ENCODE measurements at regions not wholly inside any gene's neighbourhood (a gene's known extent, or its start where the extent isn't known, plus 50 kb on each side); places are given as distances from the start of the nearest gene placed in this dataset.
A peak's percentile ranks its signal among the peaks of the same experiment; 100 is the strongest.

GRCh38 chr9:20028192-20028848 is 239.5 kb upstream of the SLC24A2 start:
- Histone ChIP-seq H3K27me3 (ENCODE audit: control insufficient read depth in 2 of 2, insufficient read depth in 1 of 2, low read length in 1 of 2) (no peaks in the 10 kb centered on the region), H3K36me3 (ENCODE audit: control insufficient read depth in 2 of 2, insufficient read depth in 2 of 2, low read length in 1 of 2) (no peaks in the 10 kb centered on the region), H3K4me3 (ENCODE audit: low read length in 2 of 2) (no peak overlapping the region), H3K4me1 (ENCODE audit: control insufficient read depth in 2 of 2, insufficient read depth in 2 of 2, low read length in 2 of 2) (no peaks in the 10 kb centered on the region), H3K27ac (ENCODE audit: low read depth in 1 of 2, low read length in 1 of 2) (no peak overlapping the region), H3K9me3 (ENCODE audit: control insufficient read depth in 2 of 2, insufficient read depth in 1 of 2, low read length in 1 of 2) (no peaks in the 10 kb centered on the region)
- 88% methylated on average over 6 of the region's 6 CpGs for WGBS
- DNase-seq (ENCODE audit: low read depth in 6 of 9, low spot score in 9 of 9) = no peak

GRCh38 chr9:20023961-20024571 is 235.2 kb upstream of the SLC24A2 start:
- no peak for DNase-seq (ENCODE audit: low read depth in 6 of 9, low spot score in 9 of 9)
- no peak overlapping the region for H3K4me3 ChIP-seq (ENCODE audit: low read length in 2 of 2)
- H3K9me3 ChIP-seq (ENCODE audit: control insufficient read depth in 2 of 2, insufficient read depth in 1 of 2, low read length in 1 of 2) = no peaks in the 10 kb centered on the region
- no peaks in the 10 kb centered on the region for H3K36me3 ChIP-seq (ENCODE audit: control insufficient read depth in 2 of 2, insufficient read depth in 2 of 2, low read length in 1 of 2)
- no peaks in the 10 kb centered on the region for H3K4me1 ChIP-seq (ENCODE audit: control insufficient read depth in 2 of 2, insufficient read depth in 2 of 2, low read length in 2 of 2)
- 94% methylated on average over 8 of the region's 8 CpGs for WGBS
- no peaks in the 10 kb centered on the region for H3K27me3 ChIP-seq (ENCODE audit: control insufficient read depth in 2 of 2, insufficient read depth in 1 of 2, low read length in 1 of 2)
- no peak overlapping the region for H3K27ac ChIP-seq (ENCODE audit: low read depth in 1 of 2, low read length in 1 of 2)

- Histone ChIP-seq H3K4me1 (ENCODE audit: control insufficient read depth in 2 of 2, insufficient read depth in 2 of 2, low read length in 2 of 2) (no peaks in the 10 kb centered on the region), H3K4me3 (ENCODE audit: low read length in 2 of 2) (no peak overlapping the region), H3K27ac (ENCODE audit: low read depth in 1 of 2, low read length in 1 of 2) (no peak overlapping the region), H3K27me3 (ENCODE audit: control insufficient read depth in 2 of 2, insufficient read depth in 1 of 2, low read length in 1 of 2) (no peaks in the 10 kb centered on the region), H3K36me3 (ENCODE audit: control insufficient read depth in 2 of 2, insufficient read depth in 2 of 2, low read length in 1 of 2) (no peaks in the 10 kb centered on the region), H3K9me3 (ENCODE audit: control insufficient read depth in 2 of 2, insufficient read depth in 1 of 2, low read length in 1 of 2) (no peaks in the 10 kb centered on the region)
- WGBS = 96% methylated on average over 1 of the region's 1 CpG
- no peak for DNase-seq (ENCODE audit: low read depth in 6 of 9, low spot score in 9 of 9)
These were observed 234.5 kb upstream of the SLC24A2 start for GRCh38 chr9:20023210-20023905.

GRCh38 chr9:20022410-20022809 is 233.6 kb upstream of the SLC24A2 start:
- no peak overlapping the region for H3K27ac ChIP-seq (ENCODE audit: low read depth in 1 of 2, low read length in 1 of 2)
- no peaks in the 10 kb centered on the region for H3K36me3 ChIP-seq (ENCODE audit: control insufficient read depth in 2 of 2, insufficient read depth in 2 of 2, low read length in 1 of 2)
- no peaks in the 10 kb centered on the region for H3K27me3 ChIP-seq (ENCODE audit: control insufficient read depth in 2 of 2, insufficient read depth in 1 of 2, low read length in 1 of 2)
- no peak for DNase-seq (ENCODE audit: low read depth in 6 of 9, low spot score in 9 of 9)
- H3K9me3 ChIP-seq (ENCODE audit: control insufficient read depth in 2 of 2, insufficient read depth in 1 of 2, low read length in 1 of 2) = no peaks in the 10 kb centered on the region
- no peak overlapping the region for H3K4me3 ChIP-seq (ENCODE audit: low read length in 2 of 2)
- 94% methylated on average over 2 of the region's 2 CpGs for WGBS
- H3K4me1 ChIP-seq (ENCODE audit: control insufficient read depth in 2 of 2, insufficient read depth in 2 of 2, low read length in 2 of 2) = no peaks in the 10 kb centered on the region

- DNase-seq (ENCODE audit: low read depth in 6 of 9, low spot score in 9 of 9) = peak in 1 of 9 donors; percentile 10
- Histone ChIP-seq H3K27ac (ENCODE audit: low read depth in 1 of 2, low read length in 1 of 2) (no peak overlapping the region), H3K4me1 (ENCODE audit: control insufficient read depth in 2 of 2, insufficient read depth in 2 of 2, low read length in 2 of 2) (peaks cover 3 to 5% of the 10 kb centered on the region in 2 donors), H3K4me3 (ENCODE audit: low read length in 2 of 2) (no peak overlapping the region), H3K9me3 (ENCODE audit: control insufficient read depth in 2 of 2, insufficient read depth in 1 of 2, low read length in 1 of 2) (no peaks in the 10 kb centered on the region), H3K27me3 (ENCODE audit: control insufficient read depth in 2 of 2, insufficient read depth in 1 of 2, low read length in 1 of 2) (no peaks in the 10 kb centered on the region), H3K36me3 (ENCODE audit: control insufficient read depth in 2 of 2, insufficient read depth in 2 of 2, low read length in 1 of 2) (no peaks in the 10 kb centered on the region)
- WGBS = 76% methylated on average over 1 of the region's 1 CpG
These were observed 227.8 kb upstream of the SLC24A2 start for GRCh38 chr9:20016611-20017010.

- H3K4me1 ChIP-seq (ENCODE audit: control insufficient read depth in 2 of 2, insufficient read depth in 2 of 2, low read length in 2 of 2) = peaks cover 3 to 5% of the 10 kb centered on the region in 2 donors
- peak in 5 of 9 donors; percentile 3 to 47 (median 7) for DNase-seq (ENCODE audit: low read depth in 6 of 9, low spot score in 9 of 9)
- no peak overlapping the region for H3K27ac ChIP-seq (ENCODE audit: low read depth in 1 of 2, low read length in 1 of 2)
- H3K36me3 ChIP-seq (ENCODE audit: control insufficient read depth in 2 of 2, insufficient read depth in 2 of 2, low read length in 1 of 2) = no peaks in the 10 kb centered on the region
- H3K27me3 ChIP-seq (ENCODE audit: control insufficient read depth in 2 of 2, insufficient read depth in 1 of 2, low read length in 1 of 2) = no peaks in the 10 kb centered on the region
- no peaks in the 10 kb centered on the region for H3K9me3 ChIP-seq (ENCODE audit: control insufficient read depth in 2 of 2, insufficient read depth in 1 of 2, low read length in 1 of 2)
- no peak overlapping the region for H3K4me3 ChIP-seq (ENCODE audit: low read length in 2 of 2)
- WGBS = 55% methylated on average over 2 of the region's 2 CpGs
These were observed 226.6 kb upstream of the SLC24A2 start for GRCh38 chr9:20015427-20015931.

GRCh38 chr9:20014168-20014567 is 225.3 kb upstream of the SLC24A2 start:
- Histone ChIP-seq H3K4me1 (ENCODE audit: control insufficient read depth in 2 of 2, insufficient read depth in 2 of 2, low read length in 2 of 2) (peaks cover 3 to 5% of the 10 kb centered on the region in 2 donors), H3K36me3 (ENCODE audit: control insufficient read depth in 2 of 2, insufficient read depth in 2 of 2, low read length in 1 of 2) (no peaks in the 10 kb centered on the region), H3K27ac (ENCODE audit: low read depth in 1 of 2, low read length in 1 of 2) (no peak overlapping the region), H3K27me3 (ENCODE audit: control insufficient read depth in 2 of 2, insufficient read depth in 1 of 2, low read length in 1 of 2) (no peaks in the 10 kb centered on the region), H3K4me3 (ENCODE audit: low read length in 2 of 2) (no peak overlapping the region), H3K9me3 (ENCODE audit: control insufficient read depth in 2 of 2, insufficient read depth in 1 of 2, low read length in 1 of 2) (no peaks in the 10 kb centered on the region)
- DNase-seq (ENCODE audit: low read depth in 6 of 9, low spot score in 9 of 9) = no peak
- 94% methylated on average over 4 of the region's 4 CpGs for WGBS

GRCh38 chr9:20012232-20012631 is 223.4 kb upstream of the SLC24A2 start:
- Histone ChIP-seq H3K9me3 (ENCODE audit: control insufficient read depth in 2 of 2, insufficient read depth in 1 of 2, low read length in 1 of 2) (no peaks in the 10 kb centered on the region), H3K4me3 (ENCODE audit: low read length in 2 of 2) (no peak overlapping the region), H3K36me3 (ENCODE audit: control insufficient read depth in 2 of 2, insufficient read depth in 2 of 2, low read length in 1 of 2) (no peaks in the 10 kb centered on the region), H3K27me3 (ENCODE audit: control insufficient read depth in 2 of 2, insufficient read depth in 1 of 2, low read length in 1 of 2) (no peaks in the 10 kb centered on the region), H3K4me1 (ENCODE audit: control insufficient read depth in 2 of 2, insufficient read depth in 2 of 2, low read length in 2 of 2) (peaks cover 3 to 5% of the 10 kb centered on the region in 2 donors), H3K27ac (ENCODE audit: low read depth in 1 of 2, low read length in 1 of 2) (no peak overlapping the region)
- no peak for DNase-seq (ENCODE audit: low read depth in 6 of 9, low spot score in 9 of 9)
- 95% methylated on average over 3 of the region's 3 CpGs for WGBS

GRCh38 chr9:20009606-20010005 is 220.8 kb upstream of the SLC24A2 start:
- no peak for DNase-seq (ENCODE audit: low read depth in 6 of 9, low spot score in 9 of 9)
- 94% methylated on average over 2 of the region's 2 CpGs for WGBS

More at GRCh38 chr9:20009606-20010005, 220.8 kb upstream of the SLC24A2 start:
- Histone ChIP-seq H3K36me3 (ENCODE audit: control insufficient read depth in 2 of 2, insufficient read depth in 2 of 2, low read length in 1 of 2) (no peaks in the 10 kb centered on the region), H3K4me1 (ENCODE audit: control insufficient read depth in 2 of 2, insufficient read depth in 2 of 2, low read length in 2 of 2) (no peaks in the 10 kb centered on the region), H3K27ac (ENCODE audit: low read depth in 1 of 2, low read length in 1 of 2) (no peak overlapping the region), H3K27me3 (ENCODE audit: control insufficient read depth in 2 of 2, insufficient read depth in 1 of 2, low read length in 1 of 2) (no peaks in the 10 kb centered on the region), H3K4me3 (ENCODE audit: low read length in 2 of 2) (no peak overlapping the region), H3K9me3 (ENCODE audit: control insufficient read depth in 2 of 2, insufficient read depth in 1 of 2, low read length in 1 of 2) (no peaks in the 10 kb centered on the region)

Measured in thymus (tissue), 11 donors.